Loucy (cell line): ENCODE measurements at regions not wholly inside any gene's neighbourhood (a gene's known extent, or its start where the extent isn't known, plus 50 kb on each side); places are given as distances from the start of the nearest gene placed in this dataset.

Experiments used
- H2AFZ ChIP-seq: fragments of 200-600 bp; sonication (generic); 2 replicates; pipeline ENCODE4 v1.6.0; 2016; ENCODE audit warnings: antibody characterized with exemption, mild to moderate bottlenecking, low read length, moderate library complexity
- H3F3A ChIP-seq: fragments of 200-600 bp; 2 replicates; pipeline ENCODE4 v1.6.0; 2016; ENCODE audit warnings: antibody characterized with exemption, low read depth, mild to moderate bottlenecking
- H3K27me3 ChIP-seq: fragments of 200-600 bp; sonication (generic); 2 replicates; pipeline ENCODE4 v1.6.1; 2014; ENCODE audit warnings: low read length, mild to moderate bottlenecking; ENCODE audit not compliant: insufficient read depth, poor library complexity, severe bottlenecking
- H3K36me3 ChIP-seq: fragments of 200-600 bp; sonication (generic); 2 replicates; pipeline ENCODE4 v1.6.1; 2016; ENCODE audit warnings: low read length; ENCODE audit not compliant: insufficient read depth
- H3K4me1 ChIP-seq: fragments of 200-600 bp; sonication (generic); 2 replicates; pipeline ENCODE4 v1.5.1; 2014; ENCODE audit warnings: low read length, mild to moderate bottlenecking; ENCODE audit not compliant: insufficient read depth, poor library complexity, severe bottlenecking
- H3K4me2 ChIP-seq: fragments of 200-600 bp; sonication (generic); 2 replicates; pipeline ENCODE4 v1.6.0; 2014; ENCODE audit warnings: antibody characterized with exemption, low read length, low read depth, mild to moderate bottlenecking; ENCODE audit not compliant: poor library complexity, severe bottlenecking
- H3K4me3 ChIP-seq: fragments of 200-600 bp; sonication (generic); 2 replicates; pipeline ENCODE4 v1.5.1; 2014; ENCODE audit warnings: low read length, mild to moderate bottlenecking, mixed read lengths; ENCODE audit not compliant: poor library complexity, severe bottlenecking
- H3K79me2 ChIP-seq: fragments of 200-600 bp; sonication (generic); 2 replicates; pipeline ENCODE4 v1.6.1; 2014; ENCODE audit warnings: low read length; ENCODE audit not compliant: insufficient read depth
- H3K9ac ChIP-seq: fragments of 200-600 bp; sonication (generic); 2 replicates; pipeline ENCODE4 v1.6.0; 2014; ENCODE audit warnings: mild to moderate bottlenecking, low read depth, low read length, moderate library complexity; ENCODE audit not compliant: poor library complexity, severe bottlenecking
- H3K9me2 ChIP-seq: fragments of 200-600 bp; sonication (generic); replicated peaks from 2 replicates; pipeline ENCODE4 v1.6.1; 2016; ENCODE audit warnings: low read depth, low read length, mixed read lengths
- H3K9me3 ChIP-seq: fragments of 200-600 bp; sonication (generic); 2 replicates; pipeline ENCODE4 v1.6.1; 2014; ENCODE audit warnings: mild to moderate bottlenecking, antibody characterized with exemption, low read length, low read depth; ENCODE audit not compliant: insufficient read depth
- H4K20me1 ChIP-seq: fragments of 200-600 bp; sonication (generic); 2 replicates; pipeline ENCODE4 v1.6.0; 2014; ENCODE audit warnings: antibody characterized with exemption, low read length, mild to moderate bottlenecking; ENCODE audit not compliant: insufficient read depth, poor library complexity, severe bottlenecking
- CTCF ChIP-seq: fragments of 200-600 bp; sonication (generic); conservative IDR thresholded peaks from 2 replicates; pipeline ENCODE4 v1.5.1; 2014; ENCODE audit warnings: mild to moderate bottlenecking, antibody characterized with exemption, low read length
- EZH2phosphoT487 ChIP-seq: fragments of 200-600 bp; IDR thresholded peaks from 2 replicates; pipeline ENCODE4 v1.6.1; 2018; ENCODE audit warnings: antibody characterized with exemption, mild to moderate bottlenecking, moderate library complexity, borderline replicate concordance

DNA sequence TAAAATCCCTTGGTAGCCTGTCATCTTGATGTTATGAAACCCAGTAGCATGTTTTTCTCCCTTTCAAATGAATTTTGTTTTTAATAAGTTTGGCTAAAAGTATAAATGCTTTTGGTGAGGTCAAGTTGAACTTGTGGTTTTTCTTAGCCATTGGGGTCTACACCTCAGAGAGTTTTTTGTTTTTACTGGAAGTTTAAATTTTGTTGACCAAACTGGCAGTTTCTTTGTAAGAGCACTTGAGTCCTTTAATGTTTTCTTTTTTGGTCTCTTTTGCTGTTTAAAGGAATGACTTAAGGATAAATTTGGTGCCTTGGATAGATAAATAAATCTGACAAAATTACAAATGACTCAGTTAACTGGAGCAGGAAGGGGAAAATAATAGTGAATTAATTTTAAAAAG is 577.3 kb downstream of the SATB2 start:
- H3F3A ChIP-seq, result peaks cover 2% of the 10 kb centered on the region; the same call in 1 of the 2 replicates
- H4K20me1 ChIP-seq, result no peaks in the 10 kb centered on the region
- no peaks in the 10 kb centered on the region for H3K79me2 ChIP-seq
- H3K9me2 ChIP-seq, result no peaks in the 10 kb centered on the region
- no peak overlapping the region for H3K9ac ChIP-seq
- H3K36me3 ChIP-seq, result no peaks in the 10 kb centered on the region
- no peak overlapping the region for H2AFZ ChIP-seq
- TF ChIP-seq CTCF (no peak), EZH2phosphoT487 (no peak)
- peaks cover 27% of the 10 kb centered on the region for H3K4me1 ChIP-seq
- no peaks in the 10 kb centered on the region for H3K9me3 ChIP-seq
- H3K4me3 ChIP-seq, result no peak overlapping the region
- no peaks in the 10 kb centered on the region for H3K27me3 ChIP-seq
- peak overlapping the region; percentile 1 for H3K4me2 ChIP-seq

GRCh38 chr2:198874472-198874858 is 583.3 kb downstream of the SATB2 start:
- TF ChIP-seq CTCF (no peak), EZH2phosphoT487 (no peak)
- H3K36me3 ChIP-seq, result no peaks in the 10 kb centered on the region
- peaks cover 12% of the 10 kb centered on the region for H3K4me1 ChIP-seq
- no peaks in the 10 kb centered on the region for H3K9me2 ChIP-seq
- no peak overlapping the region for H2AFZ ChIP-seq
- H3K79me2 ChIP-seq, result no peaks in the 10 kb centered on the region
- H3K27me3 ChIP-seq, result no peaks in the 10 kb centered on the region
- H3K4me2 ChIP-seq, result no peak overlapping the region
- H3F3A ChIP-seq, result no peaks in the 10 kb centered on the region
- H3K4me3 ChIP-seq, result no peak overlapping the region
- H4K20me1 ChIP-seq, result no peaks in the 10 kb centered on the region
- H3K9ac ChIP-seq, result no peak overlapping the region
- H3K9me3 ChIP-seq, result no peaks in the 10 kb centered on the region

DNA sequence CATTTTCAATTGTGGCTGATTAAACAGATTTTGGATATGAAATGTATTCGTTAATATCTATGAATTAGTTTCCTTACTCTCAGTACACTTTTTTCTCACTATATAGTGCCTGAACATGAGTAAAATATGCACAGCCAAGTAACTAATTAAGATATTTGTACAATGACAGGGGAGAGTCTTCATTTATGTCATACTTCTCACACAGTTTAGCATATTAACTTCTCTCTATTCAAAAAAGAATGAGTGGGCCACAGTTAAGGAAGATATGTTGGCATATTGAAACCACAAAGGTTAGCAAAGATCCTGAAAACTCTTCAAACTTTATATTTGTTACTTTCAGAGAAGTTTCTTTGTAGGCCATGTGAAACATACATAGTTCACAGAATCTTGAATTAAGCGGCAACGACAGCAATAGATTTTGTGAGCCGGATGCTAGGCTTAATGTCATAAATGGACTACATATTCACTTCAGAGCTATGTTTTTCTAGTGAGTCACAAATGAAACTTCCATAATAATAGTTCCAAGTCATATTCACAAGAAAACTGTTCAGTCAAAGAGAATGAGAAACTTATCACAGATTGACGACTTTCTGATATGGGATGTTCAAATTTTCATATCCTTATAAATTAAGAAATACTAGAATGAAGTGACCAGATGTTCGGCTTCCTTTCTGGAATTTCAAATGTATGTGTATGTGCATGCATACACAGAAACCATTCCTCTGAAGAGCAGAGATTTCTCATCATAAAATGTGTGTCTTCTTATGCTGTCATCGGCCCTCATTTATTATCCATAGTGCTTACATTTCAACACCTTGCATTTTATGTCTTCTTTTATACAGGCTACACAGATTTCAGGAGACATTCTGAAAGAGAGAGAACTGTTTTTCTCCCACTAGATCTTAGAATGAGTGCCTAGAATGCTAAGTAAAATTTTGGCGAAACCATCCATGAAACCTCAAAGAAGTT is 584.0 kb downstream of the SATB2 start:
- Histone ChIP-seq H3K36me3 (no peaks in the 10 kb centered on the region), H3K4me1 (peaks cover 10% of the 10 kb centered on the region), H3K9me3 (no peaks in the 10 kb centered on the region), H2AFZ (no peak overlapping the region), H3K79me2 (no peaks in the 10 kb centered on the region), H4K20me1 (no peaks in the 10 kb centered on the region), H3K4me3 (no peak overlapping the region), H3K9ac (no peak overlapping the region), H3K4me2 (no peak overlapping the region), H3K27me3 (no peaks in the 10 kb centered on the region), H3K9me2 (no peaks in the 10 kb centered on the region), H3F3A (no peaks in the 10 kb centered on the region)
- TF ChIP-seq EZH2phosphoT487 (no peak), CTCF (no peak)
